HG03103 (cell line): ENCODE measurements at regions not wholly inside any gene's neighbourhood (a gene's known extent, or its start where the extent isn't known, plus 50 kb on each side); places are given as distances from the start of the nearest gene placed in this dataset.
"Not testable (repeated sequence)": the region's sequence is repeated elsewhere in the genome, so short reads cannot be mapped to it uniquely, and the experiment has no call there.

Experiments used
- ATAC-seq: cut with Tn5 transposase; IDR thresholded peaks from one replicate; pipeline ENCODE4 v1.9.1; 2021; ENCODE audit warnings: low read depth; ENCODE audit not compliant: unreplicated experiment

GRCh38 chr16:63171545-63171944 lies 1135.3 kb upstream of the CDH8 start:
- no peak for ATAC-seq

- ATAC-seq: no peak
These were observed 1132.9 kb upstream of the CDH8 start for GRCh38 chr16:63169100-63169499.

- no peak for ATAC-seq
These were observed 1121.6 kb upstream of the CDH8 start for GRCh38 chr16:63157818-63158217.

- ATAC-seq: no peak
These were observed 1110.0 kb upstream of the CDH8 start for GRCh38 chr16:63146251-63146650.

GRCh38 chr16:63145411-63145810 lies 1109.2 kb upstream of the CDH8 start:
- no peak for ATAC-seq

- ATAC-seq: no peak
These were observed 1098.8 kb upstream of the CDH8 start for GRCh38 chr16:63135069-63135468.

- ATAC-seq: no peak
These were observed 1095.3 kb upstream of the CDH8 start for GRCh38 chr16:63131503-63131902.

GRCh38 chr16:63130942-63131341 lies 1094.7 kb upstream of the CDH8 start:
- ATAC-seq: no peak

GRCh38 chr16:63129411-63130125 lies 1093.3 kb upstream of the CDH8 start:
- ATAC-seq: no peak

GRCh38 chr16:63119905-63120304 lies 1083.7 kb upstream of the CDH8 start:
- not testable (repeated sequence) for ATAC-seq

GRCh38 chr16:63100082-63100481 lies 1063.8 kb upstream of the CDH8 start:
- ATAC-seq: no peak

- no peak for ATAC-seq
These were observed 1060.6 kb upstream of the CDH8 start for GRCh38 chr16:63096857-63097256.

- ATAC-seq: no peak
These were observed 1056.5 kb upstream of the CDH8 start for GRCh38 chr16:63092736-63093135.

- no peak for ATAC-seq
These were observed 1045.9 kb upstream of the CDH8 start for GRCh38 chr16:63082101-63082500.

- no peak for ATAC-seq
These were observed 1044.5 kb upstream of the CDH8 start for GRCh38 chr16:63080746-63081145.

GRCh38 chr16:63069047-63069446 lies 1032.8 kb upstream of the CDH8 start:
- no peak for ATAC-seq

GRCh38 chr16:63067141-63067540 lies 1030.9 kb upstream of the CDH8 start:
- no peak for ATAC-seq

GRCh38 chr16:63066552-63066951 lies 1030.3 kb upstream of the CDH8 start:
- ATAC-seq: no peak

GRCh38 chr16:63061319-63061718 lies 1025.1 kb upstream of the CDH8 start:
- no peak for ATAC-seq

- no peak for ATAC-seq
These were observed 1023.4 kb upstream of the CDH8 start for GRCh38 chr16:63059676-63060075.

- no peak for ATAC-seq
These were observed 1021.1 kb upstream of the CDH8 start for GRCh38 chr16:63057341-63057740.

- ATAC-seq: no peak
These were observed 1014.2 kb upstream of the CDH8 start for GRCh38 chr16:63050391-63050790.
